SK-N-SH treated with all-trans-retinoic acid at 6 μM for 48 hours (cell line): ENCODE measurements at regions not wholly inside any gene's neighbourhood (a gene's known extent, or its start where the extent isn't known, plus 50 kb on each side); places are given as distances from the start of the nearest gene placed in this dataset.

Experiments
- ATAC-seq: fragments of 200-7000 bp; cut with Tn5 transposase; 3 replicates; pipeline ENCODE4 v1.9.1; 2020; ENCODE audit warnings: mild to moderate bottlenecking, moderate library complexity
- ARNTL ChIP-seq: fragments of 450-650 bp; formaldehyde crosslinking; IDR thresholded peaks from 2 replicates; pipeline ENCODE4 v1.5.0; 2020; ENCODE audit warnings: low read depth, mild to moderate bottlenecking, moderate library complexity, borderline replicate concordance
- CREB5 ChIP-seq: fragments of 250-450 bp; sonication (Bioruptor Pico); IDR thresholded peaks from 2 replicates; pipeline ENCODE4 v1.5.1; 2020; ENCODE audit warnings: low read depth, mild to moderate bottlenecking, moderate library complexity
- CSDC2 ChIP-seq: fragments of 250-450 bp; sonication (Bioruptor Pico); IDR thresholded peaks from 2 replicates; pipeline ENCODE4 v1.5.0; 2020; ENCODE audit warnings: mild to moderate bottlenecking, moderate library complexity
- CSRNP3 ChIP-seq: fragments of 250-450 bp; sonication (Bioruptor Pico); IDR thresholded peaks from 2 replicates; pipeline ENCODE4 v1.5.1; 2021; ENCODE audit warnings: mild to moderate bottlenecking, moderate library complexity
- ESRRG ChIP-seq: fragments of 250-450 bp; sonication (Bioruptor Pico); IDR thresholded peaks from 2 replicates; pipeline ENCODE4 v1.6.1; 2021; ENCODE audit warnings: mild to moderate bottlenecking
- GLIS3 ChIP-seq: fragments of 250-450 bp; sonication (Bioruptor Pico); IDR thresholded peaks from 2 replicates; pipeline ENCODE4 v1.5.0; 2020; ENCODE audit warnings: mild to moderate bottlenecking, moderate library complexity
- ISL1 ChIP-seq: fragments of 250-450 bp; sonication (Bioruptor Pico); IDR thresholded peaks from 2 replicates; pipeline ENCODE4 v2.1.2; 2022; ENCODE audit warnings: mild to moderate bottlenecking, moderate library complexity
- OSR1 ChIP-seq: fragments of 250-450 bp; sonication (Bioruptor Pico); IDR thresholded peaks from 2 replicates; pipeline ENCODE4 v1.8.0; 2022; ENCODE audit warnings: moderate library complexity, mild to moderate bottlenecking, inconsistent platforms
- PATZ1 ChIP-seq: fragments of 250-450 bp; sonication (Bioruptor Pico); IDR thresholded peaks from 2 replicates; pipeline ENCODE4 v1.8.0; 2020; ENCODE audit warnings: mild to moderate bottlenecking, moderate library complexity, borderline replicate concordance
- POU6F1 ChIP-seq: fragments of 250-450 bp; sonication (Bioruptor Pico); IDR thresholded peaks from 2 replicates; pipeline ENCODE4 v1.8.0; 2021; ENCODE audit warnings: low read depth, mild to moderate bottlenecking, moderate library complexity, borderline replicate concordance
- PPARA ChIP-seq: fragments of 250-450 bp; sonication (Bioruptor Pico); IDR thresholded peaks from 2 replicates; pipeline ENCODE4 v1.5.0; 2020; ENCODE audit warnings: mild to moderate bottlenecking, borderline replicate concordance
- RARB ChIP-seq: fragments of 250-450 bp; sonication (Bioruptor Pico); IDR thresholded peaks from 2 replicates; pipeline ENCODE4 v1.8.0; 2021; ENCODE audit warnings: mild to moderate bottlenecking, moderate library complexity
- SNAI2 ChIP-seq: fragments of 250-450 bp; sonication (Bioruptor Pico); IDR thresholded peaks from 2 replicates; pipeline ENCODE4 v1.5.0; 2020; ENCODE audit warnings: mild to moderate bottlenecking, moderate library complexity
- TCF4 ChIP-seq: fragments of 250-450 bp; sonication (Bioruptor Pico); IDR thresholded peaks from 2 replicates; pipeline ENCODE4 v1.8.0; 2021; ENCODE audit warnings: mild to moderate bottlenecking, moderate library complexity, borderline replicate concordance
- TOX ChIP-seq: fragments of 250-450 bp; sonication (Bioruptor Pico); IDR thresholded peaks from 2 replicates; pipeline ENCODE4 v1.8.0; 2021; ENCODE audit warnings: mild to moderate bottlenecking, moderate library complexity, borderline replicate concordance
- TSHZ2 ChIP-seq: fragments of 250-450 bp; sonication (Bioruptor Pico); IDR thresholded peaks from 2 replicates; pipeline ENCODE4 v1.5.0; 2020; ENCODE audit warnings: mild to moderate bottlenecking, moderate library complexity
- ZC3H10 ChIP-seq: fragments of 250-450 bp; sonication (Bioruptor Pico); IDR thresholded peaks from 2 replicates; pipeline ENCODE4 v1.5.1; 2021; ENCODE audit warnings: mild to moderate bottlenecking, moderate library complexity
- ZFP30 ChIP-seq: fragments of 450-650 bp; formaldehyde crosslinking; IDR thresholded peaks from 2 replicates; pipeline ENCODE4 v1.5.0; 2022; ENCODE audit warnings: mild to moderate bottlenecking, moderate library complexity
- ZNF565 ChIP-seq: fragments of 450-650 bp; formaldehyde crosslinking; conservative IDR thresholded peaks from 2 replicates; pipeline ENCODE4 v1.5.0; 2020; ENCODE audit warnings: low read depth, mild to moderate bottlenecking, moderate library complexity
- ZNF70 ChIP-seq: fragments of 450-650 bp; formaldehyde crosslinking; IDR thresholded peaks from 2 replicates; pipeline ENCODE4 v1.5.0; 2020; ENCODE audit warnings: mild to moderate bottlenecking, moderate library complexity
- ZNF8 ChIP-seq: fragments of 450-650 bp; formaldehyde crosslinking; IDR thresholded peaks from 2 replicates; pipeline ENCODE4 v1.5.0; 2020; ENCODE audit warnings: mild to moderate bottlenecking, moderate library complexity

- TF ChIP-seq TOX (no peak), ZC3H10 (no peak), ZFP30 (CRISPR knock-in tag) (no peak), TSHZ2 (CRISPR knock-in tag) (no peak), GLIS3 (no peak), ISL1 (no peak)
- ATAC-seq, result no peak
Observed at GRCh38 chr4:164027805-164028204, 533.3 kb downstream of the TMA16 start.

GRCh38 chr4:164039482-164039881, 545.0 kb downstream of the TMA16 start:
- no peak for ATAC-seq
- TF ChIP-seq ESRRG (CRISPR knock-in tag) (no peak), ARNTL (CRISPR knock-in tag) (no peak), CSRNP3 (no peak), POU6F1 (no peak), RARB (CRISPR knock-in tag) (no peak), ZNF8 (CRISPR knock-in tag) (no peak), SNAI2 (CRISPR knock-in tag) (no peak), GLIS3 (no peak), ISL1 (no peak), TSHZ2 (CRISPR knock-in tag) (no peak), CREB5 (CRISPR knock-in tag) (no peak), ZNF70 (CRISPR knock-in tag) (no peak), ZFP30 (CRISPR knock-in tag) (no peak), PPARA (CRISPR knock-in tag) (no peak), ZNF565 (CRISPR knock-in tag) (no peak), ZC3H10 (no peak), PATZ1 (CRISPR knock-in tag) (no peak), TCF4 (CRISPR knock-in tag) (no peak), OSR1 (CRISPR knock-in tag) (no peak), CSDC2 (CRISPR knock-in tag) (no peak)
- TF ChIP-seq, all 23 proteins: peak for 0
